HK-2 (cell line): ENCODE measurements at regions not wholly inside any gene's neighbourhood (a gene's known extent, or its start where the extent isn't known, plus 50 kb on each side); places are given as distances from the start of the nearest gene placed in this dataset.

Experiments used
- DNase-seq: peaks from one replicate; pipeline ENCODE4 v3.0.0-alpha.2; 2018; ENCODE audit not compliant: unreplicated experiment

DNA sequence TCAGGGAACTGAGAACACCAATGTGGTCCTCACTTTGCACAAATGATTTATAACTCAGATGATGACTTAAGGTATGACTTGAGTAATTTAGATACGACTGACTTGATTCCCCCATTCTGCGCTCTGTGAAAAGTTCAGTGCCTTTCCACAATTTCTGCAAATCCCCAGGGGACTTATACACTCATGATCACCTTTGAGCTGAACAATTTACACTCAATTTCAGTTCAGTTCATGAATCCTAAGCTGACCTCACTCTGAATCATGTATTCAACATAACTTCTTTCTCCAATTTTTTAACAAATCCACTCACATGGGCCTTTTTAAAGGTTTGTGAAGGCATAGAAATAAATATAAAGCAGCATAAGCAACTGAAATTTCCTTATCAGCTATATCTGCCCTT lies 274.2 kb downstream of the FAM76B start:
- no peak for DNase-seq

DNA sequence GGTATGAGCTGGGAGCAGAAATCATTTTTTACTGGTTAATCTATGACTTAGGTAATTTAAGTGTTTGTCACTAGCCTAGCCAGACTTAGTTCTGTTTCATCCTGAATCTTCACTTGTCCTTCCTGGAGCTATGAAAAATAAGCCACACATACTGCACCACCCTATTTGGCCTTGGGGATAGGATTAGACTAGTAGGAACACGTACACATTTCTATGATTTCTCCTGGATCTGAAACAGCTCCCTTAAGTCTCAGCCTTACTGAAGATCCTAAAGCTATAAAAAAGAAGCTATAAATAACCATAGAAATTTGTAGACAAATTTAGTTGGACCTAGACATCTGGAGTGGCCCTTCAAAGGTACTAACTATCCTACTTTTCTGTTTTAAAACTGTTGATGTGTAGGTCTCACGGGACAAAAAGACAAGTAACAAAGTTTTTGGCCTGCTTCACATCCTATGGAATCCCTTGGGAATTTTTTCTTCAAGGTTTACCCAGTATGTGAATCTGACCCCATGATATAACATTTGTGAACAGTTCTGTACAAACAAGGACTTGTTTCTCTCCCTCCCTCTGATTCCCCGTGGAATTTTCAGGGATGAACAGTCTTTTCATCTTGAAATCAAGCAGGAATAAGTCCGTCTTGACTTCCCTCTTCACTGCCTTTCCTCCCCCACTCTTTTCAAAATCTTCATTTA lies 275.0 kb downstream of the FAM76B start:
- DNase-seq = no peak

DNA sequence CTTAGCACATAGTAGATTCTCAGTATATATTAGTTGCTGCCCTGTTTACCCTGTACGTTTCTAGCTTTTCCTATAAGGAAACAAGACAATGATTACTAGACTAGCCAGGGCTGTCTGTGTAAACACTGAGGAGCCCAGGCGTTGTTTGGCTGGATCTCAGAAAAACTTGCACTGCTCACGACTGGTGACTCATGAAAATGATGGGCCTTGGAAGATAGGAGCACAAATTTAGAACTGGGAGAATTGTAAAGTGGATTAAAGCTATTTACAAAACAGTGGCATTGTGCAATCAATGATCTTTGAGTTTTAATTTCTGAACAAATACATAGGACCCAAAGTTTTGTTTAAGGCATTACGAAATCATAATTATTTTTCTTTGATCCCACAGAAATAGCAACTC lies 276.9 kb downstream of the FAM76B start:
- no peak for DNase-seq

DNA sequence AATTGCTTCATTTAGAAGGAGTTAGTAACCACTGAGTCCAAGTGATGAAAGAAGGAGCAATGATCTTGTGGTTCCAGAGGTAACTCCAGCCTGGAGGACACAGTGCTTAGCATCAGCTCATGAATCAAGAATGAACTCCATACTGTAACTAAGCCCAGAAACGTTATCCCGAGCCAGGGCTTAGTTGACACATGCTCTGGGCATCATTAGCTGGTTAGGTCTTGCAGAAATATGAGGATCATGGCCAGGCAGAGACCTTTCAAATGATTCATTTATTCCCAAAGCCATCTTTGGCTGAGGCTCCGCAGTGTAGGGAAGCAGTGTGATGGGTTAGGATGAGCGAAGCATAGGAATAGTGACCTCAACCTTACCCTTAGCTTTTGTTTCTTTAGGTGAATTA lies 277.4 kb downstream of the FAM76B start:
- no peak for DNase-seq

DNA sequence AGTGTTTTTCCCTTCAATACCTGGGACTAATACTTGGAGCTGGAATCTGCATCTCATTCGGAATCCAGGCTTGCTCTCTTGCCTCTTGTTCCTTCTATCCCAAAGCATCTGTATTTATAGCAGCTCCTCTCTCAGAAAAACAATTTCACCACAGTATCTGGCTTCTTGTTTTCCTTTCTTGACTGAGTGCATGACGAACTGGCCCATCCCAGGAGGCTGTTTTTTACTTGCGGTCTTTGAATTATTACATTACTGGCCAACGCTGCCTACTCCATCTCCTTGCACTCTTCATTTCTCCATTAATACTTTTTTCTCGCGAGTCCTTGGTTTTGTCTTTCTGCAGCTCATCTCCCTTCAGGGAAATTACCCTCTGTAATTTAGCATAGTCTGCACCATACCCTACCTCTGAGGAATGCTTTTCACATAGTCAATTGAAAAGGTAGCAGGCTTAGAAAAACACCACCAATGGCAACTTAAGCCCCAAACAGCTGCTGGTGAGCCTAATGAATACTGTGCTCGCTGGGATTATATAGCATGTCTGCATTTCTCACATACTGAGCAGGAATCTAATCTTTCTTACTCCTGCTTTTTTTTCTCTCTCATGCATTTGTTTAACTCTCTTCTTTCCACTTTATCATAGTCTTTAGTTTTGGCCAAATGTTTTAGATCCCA lies 277.4 kb upstream of the SESN3 start:
- DNase-seq = no peak

DNA sequence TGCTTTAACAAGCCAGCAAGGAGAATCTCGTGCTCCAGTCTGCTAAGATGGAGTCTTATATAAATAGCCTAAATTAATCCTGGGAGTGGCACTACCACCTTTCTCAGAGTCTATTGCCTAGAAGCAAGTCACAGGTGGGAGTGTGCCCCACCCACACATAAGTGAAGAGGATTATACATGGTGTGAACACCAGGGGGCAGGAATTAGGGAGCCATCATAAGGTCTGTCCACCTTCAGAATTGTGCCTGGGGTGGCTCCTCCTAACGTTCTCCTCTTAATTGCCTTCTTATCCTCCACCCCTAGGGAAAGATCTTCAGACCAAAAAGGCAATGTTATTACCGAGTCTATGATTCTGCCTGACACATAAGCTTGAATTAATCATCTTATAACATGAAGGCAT lies 276.8 kb upstream of the SESN3 start:
- DNase-seq = no peak

DNA sequence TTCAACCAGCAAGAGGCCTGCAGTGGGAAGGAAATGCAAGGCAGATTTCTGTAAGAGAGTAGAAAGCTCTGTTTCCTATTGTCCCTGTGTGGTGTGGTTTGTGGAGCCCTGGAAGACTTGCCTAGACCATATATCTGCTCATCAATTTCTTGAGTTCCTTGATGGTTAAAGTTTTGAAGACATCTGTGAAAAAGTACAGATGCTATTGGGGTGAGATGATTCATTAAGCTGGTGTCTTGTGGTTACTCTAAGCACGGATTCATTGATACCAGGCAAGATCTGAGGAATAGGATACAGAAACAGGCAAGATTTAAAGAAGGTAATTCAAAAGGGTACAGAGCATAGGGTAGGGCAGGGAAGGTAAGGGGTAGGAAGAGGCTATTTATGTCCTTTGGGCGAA lies 275.8 kb upstream of the SESN3 start:
- no peak for DNase-seq

DNA sequence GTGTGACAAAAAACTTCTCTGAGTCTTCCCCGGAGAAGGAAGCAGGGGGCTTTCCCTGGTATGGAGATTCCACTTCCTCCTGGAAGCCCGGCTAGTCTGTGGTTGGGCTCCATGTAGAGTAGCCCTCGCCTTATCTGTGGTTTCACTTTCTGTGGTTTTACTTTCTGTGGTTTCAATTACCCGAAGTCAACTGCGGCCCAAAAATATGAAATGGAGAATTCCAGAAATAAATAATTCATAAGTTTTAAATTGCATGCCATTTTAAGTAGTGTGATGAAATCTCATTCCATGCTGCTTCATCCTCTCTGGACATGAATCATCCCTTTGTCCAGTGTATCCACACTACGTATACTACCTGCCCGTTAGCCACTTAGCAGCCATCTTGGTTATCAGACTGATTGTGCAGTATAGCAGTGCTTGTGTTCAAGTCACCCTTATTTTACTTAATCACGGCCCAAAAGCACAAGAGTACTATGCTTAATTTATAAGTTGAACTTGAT lies 275.0 kb upstream of the SESN3 start:
- DNase-seq = no peak

DNA sequence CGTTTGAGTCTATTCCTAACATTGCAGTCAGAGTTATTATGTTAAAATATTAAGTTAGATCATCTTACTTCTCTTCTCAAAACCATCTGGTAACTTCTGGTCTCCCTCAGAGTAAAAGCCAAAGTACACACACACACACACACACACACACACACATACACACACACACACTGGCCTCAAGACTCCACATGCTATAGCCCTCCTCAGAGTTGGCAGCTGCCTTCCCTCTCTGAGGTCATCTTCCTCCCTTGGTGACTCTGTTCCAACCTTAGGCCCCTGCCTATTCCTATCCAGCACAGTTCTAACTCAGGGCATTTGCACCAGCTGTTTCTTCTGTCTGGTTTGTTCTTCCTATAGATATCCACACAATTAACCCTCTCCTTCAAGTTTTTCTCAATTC lies 272.0 kb upstream of the SESN3 start:
- DNase-seq = no peak

DNA sequence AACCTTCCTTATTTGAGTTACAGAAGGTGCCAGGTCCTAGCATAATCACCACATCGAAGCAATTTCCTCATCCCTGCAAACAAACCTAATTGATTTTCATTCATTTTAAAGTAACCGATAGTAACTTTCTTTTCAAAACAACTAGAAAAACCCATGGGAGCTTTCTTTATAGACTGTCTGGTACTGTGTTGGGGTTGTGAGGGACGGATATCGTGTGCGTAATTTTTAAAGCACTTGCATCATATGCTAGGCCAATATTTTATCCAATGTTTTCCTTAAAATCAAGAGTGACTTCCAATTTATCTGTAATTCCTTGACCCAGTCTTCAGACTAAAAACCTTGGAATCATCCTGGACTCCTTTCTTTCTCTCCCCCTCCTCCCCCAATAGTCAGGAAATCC lies 271.5 kb upstream of the SESN3 start:
- DNase-seq = no peak

DNA sequence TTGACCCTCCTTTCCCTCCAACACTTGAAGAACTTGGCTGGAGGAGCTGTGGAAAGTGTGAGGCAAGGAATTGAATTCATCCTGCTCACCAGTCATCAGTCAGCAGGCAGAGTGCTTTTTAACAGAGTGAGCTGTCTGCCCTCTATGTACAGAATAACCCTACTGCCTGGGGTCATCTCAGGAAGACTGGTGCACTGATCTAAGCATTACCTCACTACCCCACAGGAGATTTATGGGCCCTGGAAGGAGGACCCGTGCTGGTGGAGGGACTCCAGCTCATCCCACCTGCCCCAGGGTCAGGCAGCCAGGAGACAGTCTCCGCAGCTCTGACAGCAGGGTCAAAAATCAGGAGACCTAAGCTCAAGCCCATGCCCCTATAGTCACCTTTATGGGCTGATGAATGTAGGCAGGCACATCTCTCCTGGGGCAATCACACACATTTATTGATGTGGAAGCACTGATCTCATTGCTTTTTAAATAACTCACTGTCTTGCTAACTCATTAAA lies 270.8 kb upstream of the SESN3 start:
- no peak for DNase-seq

DNA sequence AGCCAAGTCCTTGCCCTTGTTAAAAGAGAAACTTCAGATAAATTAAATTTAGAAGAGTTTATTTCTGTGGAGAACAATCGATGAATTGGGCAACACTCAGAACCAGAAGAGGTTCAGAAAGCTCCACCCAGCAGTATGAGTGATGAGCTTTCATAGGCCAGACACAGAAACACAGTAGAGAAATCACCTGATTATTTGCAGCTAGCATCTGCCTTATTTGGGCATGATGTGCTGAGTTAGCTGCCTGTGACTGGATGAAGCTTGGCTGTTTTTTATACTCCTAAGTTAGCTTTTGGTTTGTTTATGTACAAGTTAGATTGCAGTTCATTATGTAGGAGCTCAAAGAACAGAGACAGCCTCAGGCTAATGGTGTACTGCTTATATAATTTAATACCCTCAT lies 269.5 kb upstream of the SESN3 start:
- DNase-seq = no peak

DNA sequence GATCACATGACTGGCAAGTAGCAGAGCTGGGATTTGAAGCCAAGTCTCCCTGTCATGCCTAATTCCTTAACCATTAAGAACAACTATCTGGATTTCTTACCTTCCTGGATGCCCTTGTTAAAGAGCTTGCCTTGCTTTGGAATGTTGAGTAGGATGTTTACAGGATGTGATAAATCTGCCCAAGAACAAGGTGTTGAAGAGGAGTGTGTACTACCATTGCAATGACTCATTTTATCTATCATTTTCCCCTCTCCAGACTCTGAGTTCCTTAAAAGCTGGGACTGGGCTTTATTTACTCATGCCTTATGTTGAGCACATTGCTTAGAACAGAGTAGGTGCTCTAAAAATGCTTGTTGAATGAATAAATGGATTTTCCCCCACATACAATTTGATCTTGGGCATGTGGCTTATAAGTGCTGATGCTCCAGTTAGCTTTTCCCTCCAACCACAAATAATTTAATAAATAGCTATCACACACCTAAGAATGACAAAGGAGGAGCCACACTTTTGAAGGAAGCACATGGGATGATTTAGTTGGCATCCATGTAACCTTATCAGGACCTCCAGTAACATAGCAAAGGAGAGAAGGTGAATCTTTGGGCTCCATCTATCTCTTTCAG lies 268.6 kb upstream of the SESN3 start:
- no peak for DNase-seq

DNA sequence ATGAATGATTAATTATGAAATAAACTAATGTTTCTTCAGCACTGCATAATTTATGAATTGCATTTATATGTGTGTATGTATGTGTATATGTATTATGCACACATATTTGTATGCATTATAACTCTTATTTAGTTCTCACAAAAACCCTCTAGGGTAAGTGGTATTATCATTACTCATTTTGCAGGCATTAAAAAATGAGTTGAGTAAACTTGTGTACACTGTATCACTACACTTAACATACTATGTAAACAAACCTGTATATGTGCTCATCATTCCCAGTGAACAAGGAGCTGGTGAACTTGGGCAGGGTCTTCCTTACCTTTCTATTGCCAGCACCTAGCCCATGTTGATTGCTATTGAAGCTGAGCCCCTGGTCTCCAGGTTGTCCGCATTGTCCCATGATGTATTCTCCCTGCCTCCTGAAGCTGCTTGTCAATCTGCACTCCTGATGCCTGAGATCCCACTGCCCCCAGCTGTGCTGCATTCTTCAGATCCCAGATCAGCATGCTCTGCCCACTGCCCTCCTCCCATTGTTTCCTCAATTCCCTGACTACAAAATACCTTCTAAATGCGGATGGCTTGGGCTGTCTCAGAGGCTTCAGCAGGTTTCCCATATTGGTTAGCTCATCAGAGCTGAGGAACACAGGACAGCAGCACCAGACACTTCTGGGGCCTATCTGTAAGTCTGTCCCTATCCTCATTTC lies 267.9 kb upstream of the SESN3 start:
- DNase-seq = no peak

DNA sequence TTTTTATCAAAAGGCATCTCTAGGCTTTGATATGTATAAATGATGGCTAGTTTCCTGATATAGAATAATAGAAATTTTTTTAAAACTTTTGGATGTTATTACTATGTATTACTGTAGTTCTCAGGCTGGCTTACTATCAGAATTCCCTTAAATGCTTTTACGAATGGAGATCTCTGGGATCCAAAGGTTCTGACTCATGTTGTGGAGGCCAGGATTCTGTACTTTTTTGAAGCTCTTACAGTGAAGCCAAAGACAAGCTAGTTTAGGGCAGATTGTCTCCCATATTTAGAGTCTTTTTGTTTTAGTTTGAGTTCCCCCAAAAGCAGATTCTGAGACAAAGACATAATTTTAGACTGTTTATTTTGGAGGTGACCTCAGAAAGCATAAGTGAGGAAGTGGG lies 265.9 kb upstream of the SESN3 start:
- no peak for DNase-seq

DNA sequence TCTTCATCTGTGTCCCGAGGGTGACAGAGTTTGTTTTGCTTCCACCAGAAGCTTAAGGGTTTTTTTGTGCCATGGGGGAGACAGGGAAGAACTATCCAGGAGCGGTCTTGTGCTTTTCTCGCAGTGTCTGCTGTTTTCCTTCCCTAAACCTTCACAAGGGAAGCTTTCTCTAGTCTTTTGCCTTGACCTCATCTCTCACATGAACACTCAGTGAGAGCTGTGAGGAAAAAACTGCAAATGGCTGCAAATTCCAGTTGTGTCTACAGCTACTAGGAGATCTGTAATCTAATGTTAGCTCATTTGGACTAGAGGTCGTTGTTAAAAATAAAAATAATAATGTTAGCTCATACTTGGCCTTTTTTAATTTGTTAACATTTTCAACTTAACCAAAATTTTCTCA lies 264.7 kb upstream of the SESN3 start:
- DNase-seq = no peak

DNA sequence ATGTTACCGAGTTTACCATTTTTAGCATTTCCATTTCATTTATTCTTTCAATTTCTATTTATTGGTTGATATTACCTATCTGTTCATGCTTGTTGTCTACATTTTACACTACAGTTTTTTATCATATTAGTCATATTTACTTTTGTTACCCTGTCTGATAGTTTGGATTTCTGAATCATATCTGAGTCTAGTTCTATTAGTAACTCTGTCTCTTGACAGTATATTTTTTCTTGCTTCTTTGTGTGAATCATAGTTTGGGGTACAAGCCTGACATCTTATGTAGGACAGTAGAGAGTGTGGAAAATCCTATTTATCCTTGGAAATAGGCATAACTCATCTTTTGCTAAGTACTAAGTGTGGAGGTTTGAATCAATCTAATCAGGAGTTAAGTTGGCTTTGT lies 263.9 kb upstream of the SESN3 start:
- no peak for DNase-seq

DNA sequence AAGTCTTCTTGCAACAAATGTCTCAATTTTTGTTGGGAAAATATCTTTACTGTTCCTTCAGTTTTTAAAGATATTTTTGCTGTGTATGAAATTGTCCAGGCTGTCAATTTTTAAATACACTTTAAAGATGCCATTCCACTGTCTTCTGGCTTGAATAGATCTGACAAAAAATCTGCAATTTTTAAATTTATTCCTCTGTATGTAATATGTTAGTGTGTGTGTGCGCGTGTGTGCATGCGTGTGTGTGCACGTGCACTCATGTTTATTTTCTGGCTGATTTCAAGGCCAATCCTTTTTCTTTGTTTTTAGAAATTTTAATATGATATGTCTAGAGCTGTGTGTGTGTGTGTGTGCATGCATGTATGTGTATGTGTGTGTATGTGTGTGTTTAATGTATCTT lies 263.2 kb upstream of the SESN3 start:
- DNase-seq = no peak

DNA sequence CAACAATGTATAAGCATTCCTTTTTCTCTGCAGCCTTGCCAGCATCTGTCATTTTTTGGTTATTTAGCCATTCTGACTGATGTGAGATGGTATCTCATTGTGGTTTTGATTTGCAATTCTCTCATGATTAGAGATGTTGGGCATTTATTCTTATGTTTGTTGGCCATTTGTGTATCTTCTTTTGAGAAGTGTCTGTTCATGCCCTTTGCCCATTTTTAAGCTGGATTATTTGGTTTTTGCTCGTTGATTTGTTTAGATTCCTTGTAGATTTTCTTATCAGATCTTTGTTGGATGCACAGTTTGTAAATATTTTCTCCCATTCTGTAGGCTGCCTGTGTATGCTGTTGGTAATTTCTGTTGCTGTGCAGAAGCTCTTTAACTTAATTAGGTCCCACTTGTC lies 259.6 kb upstream of the SESN3 start:
- no peak for DNase-seq

DNA sequence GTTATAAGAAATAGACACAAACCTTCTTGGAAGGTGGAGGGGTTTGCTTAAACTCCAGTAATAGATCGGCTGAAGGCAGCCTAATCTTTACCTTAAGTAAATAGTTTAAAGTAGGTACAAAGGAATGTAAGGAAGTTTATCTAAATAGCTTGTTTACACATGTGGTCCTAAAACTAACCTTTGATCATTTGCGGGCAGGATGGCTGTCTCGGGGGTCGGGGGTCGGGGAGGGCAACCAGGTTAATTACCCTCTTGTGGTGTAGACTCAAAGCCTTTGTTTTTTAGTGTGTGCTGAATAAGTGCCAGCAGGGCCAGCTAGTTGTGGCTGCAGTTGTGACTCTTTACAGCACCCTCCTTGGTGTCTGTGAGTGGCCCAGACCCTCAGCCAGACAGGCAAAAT lies 256.9 kb upstream of the SESN3 start:
- no peak for DNase-seq

DNA sequence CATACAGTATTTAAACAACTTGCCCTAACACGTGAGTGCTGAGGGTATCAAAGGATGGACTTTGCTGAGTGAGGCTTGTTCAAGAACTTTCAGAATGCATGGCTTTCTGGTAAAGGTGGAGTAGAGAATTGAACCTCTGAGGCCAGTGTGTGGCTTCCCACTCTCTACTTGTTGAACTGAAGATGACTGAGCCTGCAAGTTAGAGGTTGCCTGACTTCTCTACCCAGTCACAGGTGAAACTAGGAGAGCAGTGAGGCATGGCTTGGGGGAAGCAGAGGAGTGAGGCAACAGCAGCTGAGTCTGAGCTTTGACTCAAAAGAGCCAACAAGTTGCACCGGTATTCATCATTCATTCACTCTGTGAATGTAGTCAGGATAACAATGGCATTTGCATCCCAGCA lies 256.4 kb upstream of the SESN3 start:
- no peak for DNase-seq

DNA sequence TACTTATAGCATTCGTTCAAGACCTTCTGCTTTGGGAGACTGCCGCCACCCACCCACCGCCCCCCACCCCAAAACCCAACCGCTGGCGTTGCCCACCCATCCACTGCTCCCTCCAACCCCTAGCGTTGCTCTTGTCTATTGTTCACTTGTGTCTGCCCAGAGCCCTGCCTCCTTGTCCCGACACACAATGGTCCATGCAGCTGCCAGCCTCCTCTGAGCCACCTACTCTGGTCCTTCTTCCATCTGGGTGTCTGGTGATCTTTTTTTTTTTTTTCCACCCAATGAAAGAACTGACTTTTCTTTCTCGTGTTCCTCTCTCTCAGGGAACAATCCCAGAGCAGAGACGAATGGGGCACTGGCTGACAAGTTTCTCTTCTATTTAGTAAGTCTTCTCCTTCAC lies 256.0 kb upstream of the SESN3 start:
- DNase-seq = no peak

DNA sequence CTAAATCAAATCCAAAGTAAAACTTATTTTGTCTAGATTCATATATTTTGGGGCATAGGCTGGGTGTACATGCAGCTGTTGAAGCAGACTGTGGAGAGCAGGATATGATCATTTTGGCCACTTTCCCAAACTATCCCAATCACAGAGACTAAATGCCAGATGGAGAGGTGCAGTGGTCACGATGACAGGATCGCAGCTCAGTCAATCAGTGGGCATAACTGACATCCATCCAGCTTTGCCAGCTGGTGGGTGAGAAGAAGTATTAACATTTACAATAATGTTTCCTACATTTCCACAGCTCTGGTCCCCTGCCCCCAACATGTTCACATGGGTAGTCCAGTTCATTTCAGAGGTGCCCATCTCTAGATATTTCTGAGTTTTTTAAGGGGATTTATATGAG lies 255.5 kb upstream of the SESN3 start:
- no peak for DNase-seq
